KMS-11 (cell line): ENCODE measurements at regions not wholly inside any gene's neighbourhood (a gene's known extent, or its start where the extent isn't known, plus 50 kb on each side); places are given as distances from the start of the nearest gene placed in this dataset.

Source experiments
- H2AFZ ChIP-seq: fragments of 200-600 bp; sonication (generic); 2 replicates; pipeline ENCODE4 v1.6.1; 2016; ENCODE audit warnings: antibody characterized with exemption, mixed run types, low read depth
- H3K27ac ChIP-seq: fragments of 200-600 bp; sonication (generic); 2 replicates; pipeline ENCODE4 v1.6.1; 2016; ENCODE audit warnings: mild to moderate bottlenecking, mixed run types
- H3K27me3 ChIP-seq: fragments of 200-600 bp; sonication (generic); 2 replicates; pipeline ENCODE4 v1.6.1; 2017; ENCODE audit warnings: mild to moderate bottlenecking, low read depth, mixed run types, moderate library complexity; ENCODE audit not compliant: insufficient read depth
- H3K36me3 ChIP-seq: fragments of 200-600 bp; sonication (generic); 2 replicates; pipeline ENCODE4 v1.6.1; 2017; ENCODE audit warnings: mild to moderate bottlenecking, mixed run types; ENCODE audit not compliant: insufficient read depth
- H3K4me1 ChIP-seq: fragments of 200-600 bp; sonication (generic); 2 replicates; pipeline ENCODE4 v1.6.1; 2016; ENCODE audit warnings: mild to moderate bottlenecking, low read depth, mixed run types; ENCODE audit not compliant: poor library complexity, severe bottlenecking
- H3K4me2 ChIP-seq: fragments of 200-600 bp; sonication (generic); 2 replicates; pipeline ENCODE4 v1.7.0; 2016; ENCODE audit warnings: mild to moderate bottlenecking, mixed run types
- H3K4me3 ChIP-seq: fragments of 200-600 bp; sonication (generic); IDR thresholded peaks from 2 replicates; pipeline ENCODE4 v1.6.1; 2017; ENCODE audit warnings: low read depth, low read length, mixed read lengths; ENCODE audit not compliant: insufficient read depth
- H3K79me2 ChIP-seq: fragments of 200-600 bp; sonication (generic); 2 replicates; pipeline ENCODE4 v1.6.1; 2016; ENCODE audit warnings: low read depth, mixed run types; ENCODE audit not compliant: insufficient read depth
- H3K9ac ChIP-seq: fragments of 200-600 bp; sonication (generic); 2 replicates; pipeline ENCODE4 v1.6.1; 2016; ENCODE audit warnings: mild to moderate bottlenecking, mixed run types
- H4K20me1 ChIP-seq: fragments of 200-600 bp; sonication (generic); 2 replicates; pipeline ENCODE4 v1.6.1; 2016; ENCODE audit warnings: mild to moderate bottlenecking, mixed run types; ENCODE audit not compliant: insufficient read depth
- CTCF ChIP-seq: fragments of 200-600 bp; sonication (generic); conservative IDR thresholded peaks from 2 replicates; pipeline ENCODE4 v1.6.1; 2017; ENCODE audit warnings: low read depth, mild to moderate bottlenecking, antibody characterized with exemption, low read length, moderate library complexity, mixed read lengths

- no peak overlapping the region for H2AFZ ChIP-seq
- no peak overlapping the region for H3K4me3 ChIP-seq
- H3K4me1 ChIP-seq: no peaks in the 10 kb centered on the region
- no peaks in the 10 kb centered on the region for H4K20me1 ChIP-seq
- no peaks in the 10 kb centered on the region for H3K79me2 ChIP-seq
- peaks cover 32% of the 10 kb centered on the region for H3K27me3 ChIP-seq
- no peaks in the 10 kb centered on the region for H3K36me3 ChIP-seq
- H3K27ac ChIP-seq: no peak overlapping the region
- no peak for TF ChIP-seq CTCF
- H3K9ac ChIP-seq: no peak overlapping the region
- no peak overlapping the region for H3K4me2 ChIP-seq
These were observed 247.9 kb downstream of the NPHP4 start for GRCh38 chr1:5744341-5744740.

DNA sequence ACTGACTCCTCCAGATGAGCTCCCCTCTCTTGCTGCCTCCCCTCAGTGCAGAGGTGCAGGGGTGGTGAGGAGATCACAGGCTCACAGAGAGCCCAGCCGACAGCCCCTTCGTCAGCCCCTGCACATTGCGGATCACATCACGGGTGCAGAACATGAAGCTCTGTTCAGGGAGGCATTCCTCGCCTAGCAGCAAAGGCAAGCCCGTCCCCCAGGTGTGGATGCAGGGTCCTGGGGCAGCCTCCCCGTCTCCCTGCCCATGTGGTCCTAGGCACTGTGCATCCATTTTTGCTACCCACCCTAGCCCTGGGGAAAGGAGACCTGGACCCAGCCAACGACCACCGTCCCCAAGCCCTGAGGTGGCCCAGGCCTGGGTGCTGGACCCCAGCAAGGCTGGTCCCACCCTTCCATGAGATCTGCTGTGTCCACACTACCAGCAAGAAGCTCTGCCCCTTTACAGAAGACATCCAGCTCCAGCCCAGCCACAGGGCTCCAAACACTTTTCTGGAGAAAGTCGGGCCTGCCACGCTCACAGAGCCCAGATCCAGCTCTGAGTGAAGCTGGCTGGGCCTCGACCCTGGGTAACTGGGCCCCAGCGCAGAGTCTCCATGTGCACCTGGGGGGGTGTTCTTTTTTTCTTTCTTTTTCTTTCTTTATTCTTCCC is 248.7 kb downstream of the NPHP4 start:
- no peaks in the 10 kb centered on the region for H3K79me2 ChIP-seq
- H3K9ac ChIP-seq: no peak overlapping the region
- no peak for TF ChIP-seq CTCF
- no peak overlapping the region for H3K4me2 ChIP-seq
- no peaks in the 10 kb centered on the region for H3K36me3 ChIP-seq
- H3K27me3 ChIP-seq: peaks cover 26% of the 10 kb centered on the region
- H4K20me1 ChIP-seq: no peaks in the 10 kb centered on the region
- H2AFZ ChIP-seq: no peak overlapping the region
- no peak overlapping the region for H3K27ac ChIP-seq
- no peak overlapping the region for H3K4me3 ChIP-seq
- H3K4me1 ChIP-seq: no peaks in the 10 kb centered on the region

DNA sequence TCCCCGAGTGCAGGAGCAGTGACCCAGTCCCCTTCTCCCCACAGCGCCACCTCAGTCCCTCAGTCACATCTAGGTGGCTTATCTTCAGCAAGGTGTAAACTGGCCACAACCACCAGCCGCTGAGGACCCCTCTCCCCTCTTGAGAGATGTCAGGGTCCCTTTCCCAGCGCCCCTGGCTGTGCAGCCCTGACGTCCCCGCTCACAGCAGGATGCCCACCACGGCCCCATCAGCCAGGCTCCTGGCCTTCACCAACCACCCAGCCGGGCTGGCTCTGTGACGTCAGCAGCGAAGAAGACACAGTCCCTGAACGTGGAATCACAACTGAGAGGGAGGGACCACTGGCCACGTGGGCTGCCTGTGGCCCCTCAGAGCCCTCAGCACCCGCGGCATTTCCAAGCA is 249.4 kb downstream of the NPHP4 start:
- no peak overlapping the region for H3K4me3 ChIP-seq
- no peak overlapping the region for H3K9ac ChIP-seq
- H3K4me1 ChIP-seq: no peaks in the 10 kb centered on the region
- no peaks in the 10 kb centered on the region for H4K20me1 ChIP-seq
- no peaks in the 10 kb centered on the region for H3K36me3 ChIP-seq
- no peak overlapping the region for H2AFZ ChIP-seq
- H3K79me2 ChIP-seq: no peaks in the 10 kb centered on the region
- TF ChIP-seq CTCF: no peak
- no peak overlapping the region for H3K4me2 ChIP-seq
- no peak overlapping the region for H3K27ac ChIP-seq
- H3K27me3 ChIP-seq: peaks cover 23% of the 10 kb centered on the region

- peaks cover 22% of the 10 kb centered on the region; the same call in 1 of the 2 replicates for H3K27me3 ChIP-seq
- no peak for TF ChIP-seq CTCF
- H2AFZ ChIP-seq: no peak overlapping the region
- no peaks in the 10 kb centered on the region for H3K36me3 ChIP-seq
- H4K20me1 ChIP-seq: no peaks in the 10 kb centered on the region
- no peaks in the 10 kb centered on the region for H3K4me1 ChIP-seq
- H3K4me3 ChIP-seq: no peak overlapping the region
- no peak overlapping the region for H3K27ac ChIP-seq
- H3K4me2 ChIP-seq: no peak overlapping the region
- H3K79me2 ChIP-seq: no peaks in the 10 kb centered on the region
- no peak overlapping the region for H3K9ac ChIP-seq
These were observed 250.2 kb downstream of the NPHP4 start for GRCh38 chr1:5742032-5742431.
